Activated CD4-positive, alpha-beta T cell treated with anti-CD3 and anti-CD28 coated beads for 4 hours (primary cell): ENCODE measurements at regions not wholly inside any gene's neighbourhood (a gene's known extent, or its start where the extent isn't known, plus 50 kb on each side); places are given as distances from the start of the nearest gene placed in this dataset.

Source experiments
- DNase-seq, 2 donors: peaks; one replicate each; pipeline ENCODE4 v3.0.0-alpha.2; 2020

- no peak for DNase-seq
Observed at GRCh38 chr2:82576656-82577055, 1882.4 kb downstream of the SUCLG1 start.

DNA sequence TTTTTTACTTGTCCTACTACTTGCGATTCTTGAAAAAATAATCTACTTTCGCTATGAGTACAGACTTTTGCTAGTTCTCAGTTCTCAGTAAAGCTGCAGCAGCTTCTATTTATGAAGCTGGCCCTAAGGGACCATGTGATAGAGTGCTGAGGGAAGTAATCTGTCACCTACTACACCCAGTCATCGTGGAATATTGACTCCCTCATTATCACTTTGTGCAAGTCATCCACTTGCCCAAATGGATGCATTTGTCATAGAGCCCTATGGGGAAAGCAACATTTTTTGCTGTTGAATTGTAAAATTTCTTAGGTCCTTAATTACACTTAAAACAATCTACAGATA is 1919.8 kb downstream of the SUCLG1 start:
- DNase-seq, result no peak

- DNase-seq, result no peak
Observed at GRCh38 chr2:82538590-82539279, 1920.3 kb downstream of the SUCLG1 start.

DNA sequence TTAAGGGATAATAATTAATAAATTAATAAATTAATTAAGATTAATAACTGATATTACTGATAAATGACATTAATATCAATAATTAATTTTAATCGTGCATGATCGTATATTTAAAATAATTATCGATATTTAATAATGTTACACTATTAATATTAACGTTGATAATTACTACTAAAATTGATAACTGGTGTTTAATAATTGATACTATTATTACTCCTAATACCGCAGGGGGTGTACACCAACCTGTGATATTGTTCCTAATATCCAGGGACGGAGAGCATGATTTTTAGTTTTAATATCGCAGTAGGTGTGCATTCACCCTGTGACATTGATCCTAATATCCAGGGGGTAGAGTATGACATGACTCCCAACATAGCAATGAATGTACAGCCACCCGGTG is 1930.8 kb downstream of the SUCLG1 start:
- DNase-seq, result no peak

GRCh38 chr2:82527124-82527523 is 1932.0 kb downstream of the SUCLG1 start:
- DNase-seq, result no peak

DNA sequence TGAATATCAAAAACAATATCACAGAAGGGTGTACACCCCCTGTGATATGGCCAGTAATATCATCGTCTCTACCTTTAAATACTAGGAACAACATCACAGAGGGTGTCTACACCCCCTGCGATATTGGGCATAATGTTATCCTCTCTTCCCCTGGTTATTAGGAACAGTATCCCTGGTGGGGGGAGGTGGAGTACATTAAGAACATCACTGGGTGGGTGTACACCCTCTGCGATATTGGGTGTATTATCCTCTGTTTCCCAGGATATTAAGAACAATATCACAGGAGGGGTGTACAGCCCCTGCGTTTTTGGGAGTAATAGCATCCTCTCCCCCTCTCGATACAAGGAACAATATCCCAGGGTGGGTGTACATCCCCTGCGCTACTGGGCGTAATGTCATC is 1932.8 kb downstream of the SUCLG1 start:
- DNase-seq, result no peak

DNA sequence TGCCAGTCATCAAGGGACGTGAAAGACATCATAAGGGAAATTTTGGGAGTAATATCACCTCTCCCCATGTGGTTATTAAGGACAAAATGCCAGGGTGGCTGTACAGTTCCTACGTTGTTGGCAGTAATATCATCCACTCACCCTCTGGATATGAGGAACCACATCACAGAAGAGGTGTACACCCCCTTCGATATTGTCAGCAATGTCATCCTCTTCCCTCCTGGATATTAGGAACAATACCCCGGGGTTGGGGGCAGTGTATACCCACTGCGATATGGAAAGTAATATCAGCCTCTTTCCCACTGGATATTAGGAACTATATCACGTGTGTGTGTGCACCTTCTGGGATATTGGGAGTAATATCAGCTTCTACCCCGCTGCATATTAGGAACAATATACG is 1933.3 kb downstream of the SUCLG1 start:
- no peak for DNase-seq

DNA sequence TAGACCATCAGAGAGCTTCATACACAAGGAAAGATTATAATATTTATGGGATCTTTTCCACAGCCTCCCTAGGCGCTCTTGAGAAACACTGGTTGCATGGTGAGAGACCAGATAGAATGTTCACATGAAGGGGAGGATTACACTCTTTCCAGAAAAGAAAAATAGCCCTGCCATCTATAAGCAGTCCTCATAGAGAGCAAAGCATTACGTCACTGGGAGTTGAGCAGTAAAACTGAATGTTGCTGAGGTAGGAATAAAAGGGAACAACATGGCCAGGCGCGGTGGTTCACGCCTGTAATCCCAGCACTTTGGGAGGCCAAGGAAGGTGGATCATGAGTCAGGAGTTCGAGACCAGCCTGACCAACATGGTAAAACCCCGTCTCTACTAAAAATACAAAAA is 1934.3 kb downstream of the SUCLG1 start:
- DNase-seq, result no peak

DNA sequence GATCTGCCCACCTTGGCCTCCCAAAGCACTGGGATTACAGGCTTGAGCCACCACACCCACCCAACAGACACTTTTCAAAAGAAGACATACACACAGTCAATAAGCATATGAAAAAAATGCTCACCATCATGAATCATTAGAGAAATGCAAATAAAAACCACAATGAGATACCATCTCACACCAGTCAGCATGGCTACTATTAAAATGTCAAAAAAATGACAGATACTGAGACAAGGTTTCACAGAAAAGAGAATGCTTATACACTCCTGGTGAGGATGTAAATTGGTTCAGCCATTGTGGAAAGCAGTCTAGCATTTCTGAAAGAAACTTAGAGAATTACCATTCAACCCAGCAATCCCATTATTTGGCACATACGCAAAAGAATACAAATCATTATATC is 1947.2 kb downstream of the SUCLG1 start:
- no peak for DNase-seq

- DNase-seq, result no peak
Observed at GRCh38 chr2:82508702-82509101, 1950.4 kb downstream of the SUCLG1 start.

GRCh38 chr2:82507657-82508056 is 1951.4 kb downstream of the SUCLG1 start:
- DNase-seq, result no peak

DNA sequence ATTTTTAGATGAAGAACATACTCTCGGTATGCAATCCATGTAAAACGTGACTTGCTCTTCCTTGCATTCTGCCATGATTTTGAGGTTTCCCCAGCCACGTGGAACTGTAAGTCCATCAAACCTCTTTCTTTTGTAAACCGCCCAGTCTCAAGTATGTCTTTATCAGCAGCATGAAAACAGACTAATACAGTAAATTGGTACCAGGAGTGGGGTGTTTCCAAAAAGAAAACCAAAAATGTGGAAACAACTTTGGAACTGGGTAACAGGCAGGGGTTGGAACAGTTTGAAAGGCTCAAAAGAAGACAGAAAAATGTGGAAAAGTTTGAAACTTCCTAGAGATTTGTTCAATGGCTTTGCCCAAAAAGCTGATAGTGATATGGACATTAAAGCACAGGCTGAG is 1957.9 kb downstream of the SUCLG1 start:
- DNase-seq, result no peak

- DNase-seq, result no peak
Observed at GRCh38 chr2:82498777-82499443, 1960.2 kb downstream of the SUCLG1 start.

DNA sequence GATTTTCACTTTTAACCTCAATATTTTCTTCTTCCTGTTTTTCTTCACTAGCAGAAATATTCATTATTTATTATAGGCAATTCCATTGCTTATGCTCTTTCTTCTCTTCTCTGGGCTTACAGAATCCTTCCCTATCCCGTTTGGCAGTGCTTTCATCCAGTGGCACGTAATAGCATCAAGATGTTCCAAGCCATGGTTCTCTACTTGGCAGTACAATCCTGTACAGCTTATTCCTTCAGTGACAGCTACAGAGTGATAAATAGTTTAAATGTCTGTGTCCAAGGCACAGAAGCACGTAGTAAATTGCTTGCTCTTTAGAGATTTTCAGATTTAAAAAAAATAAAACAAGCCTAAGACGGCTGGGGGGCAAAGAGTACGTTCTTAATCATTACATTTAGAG is 1964.3 kb downstream of the SUCLG1 start:
- no peak for DNase-seq

GRCh38 chr2:82491591-82491990 is 1967.5 kb downstream of the SUCLG1 start:
- no peak for DNase-seq

DNA sequence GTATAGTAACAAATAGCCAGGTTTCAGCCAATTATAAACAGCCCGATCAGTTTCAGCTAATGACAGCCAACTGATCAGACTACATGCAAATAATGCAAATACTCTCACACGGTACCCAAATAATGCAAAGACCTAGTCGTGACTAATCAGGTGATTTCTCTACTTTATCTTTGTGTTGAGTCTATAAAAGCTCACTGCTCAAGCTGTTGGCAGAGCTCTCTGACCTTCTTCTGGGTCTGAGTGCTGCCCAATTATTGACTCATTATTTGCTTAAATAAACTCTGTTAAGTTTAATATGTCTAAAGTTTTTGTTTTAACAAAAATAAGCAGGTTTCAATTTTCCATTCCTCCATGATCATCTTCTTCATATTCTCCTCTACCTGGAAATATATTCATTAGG is 1971.7 kb downstream of the SUCLG1 start:
- no peak for DNase-seq

GRCh38 chr2:82485701-82486100 is 1973.4 kb downstream of the SUCLG1 start:
- no peak for DNase-seq

DNA sequence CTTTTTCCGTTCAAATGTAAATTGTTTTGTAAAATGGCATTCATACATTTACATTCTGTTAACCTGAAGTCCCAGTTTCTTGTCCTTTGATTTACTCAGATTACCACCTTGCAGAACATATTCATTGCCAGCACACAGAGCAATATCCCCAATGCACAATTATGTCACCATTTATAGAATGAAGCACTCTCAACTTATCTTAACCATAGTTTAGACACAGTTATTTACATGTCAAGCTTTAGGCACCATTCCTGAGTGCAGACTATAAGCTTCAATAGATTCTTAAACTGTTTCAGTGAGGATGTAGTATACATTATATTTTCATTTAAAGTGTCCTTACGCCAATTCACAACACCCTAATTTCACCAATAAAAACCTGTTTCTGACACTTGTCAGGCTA is 1977.9 kb downstream of the SUCLG1 start:
- no peak for DNase-seq

- DNase-seq, result no peak
Observed at GRCh38 chr2:82478641-82479040, 1980.4 kb downstream of the SUCLG1 start.

DNA sequence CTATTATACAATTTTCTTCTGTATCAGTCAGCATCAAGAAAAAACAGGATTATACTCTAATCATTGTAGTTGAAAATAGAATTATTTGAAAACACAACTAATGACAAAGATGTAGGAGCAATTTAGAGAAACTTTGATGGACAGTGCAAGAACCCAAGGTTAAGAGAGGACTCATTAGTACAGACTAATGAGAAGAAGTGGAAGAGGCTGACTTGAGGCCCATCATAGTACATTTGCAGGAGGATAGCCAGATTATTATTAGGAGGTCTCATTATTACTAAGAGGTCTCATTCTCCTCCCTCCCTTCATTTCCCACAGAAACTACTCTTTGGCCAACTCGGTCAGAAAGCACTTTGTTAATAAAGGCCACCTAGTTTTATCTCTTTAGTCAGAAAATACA is 1983.0 kb downstream of the SUCLG1 start:
- DNase-seq, result no peak

DNA sequence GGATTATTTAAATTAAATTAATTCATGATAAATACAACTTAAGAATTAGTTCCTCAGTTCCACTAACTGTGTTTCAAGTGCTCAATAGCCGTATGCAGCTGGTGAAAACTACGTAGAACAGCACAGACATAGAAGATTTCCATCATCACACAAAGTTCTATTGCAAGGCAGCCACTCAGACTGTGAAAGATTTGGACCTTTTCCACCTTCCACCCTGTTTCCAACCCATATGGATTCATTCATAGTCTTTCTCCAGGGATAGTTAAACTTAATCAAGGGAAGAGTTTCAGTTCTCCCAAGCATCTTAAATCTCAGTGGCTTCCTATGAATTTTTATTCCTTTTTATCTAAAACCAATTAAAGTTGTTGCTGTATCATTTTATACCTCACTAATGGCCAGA is 2030.8 kb downstream of the SUCLG1 start:
- no peak for DNase-seq

DNA sequence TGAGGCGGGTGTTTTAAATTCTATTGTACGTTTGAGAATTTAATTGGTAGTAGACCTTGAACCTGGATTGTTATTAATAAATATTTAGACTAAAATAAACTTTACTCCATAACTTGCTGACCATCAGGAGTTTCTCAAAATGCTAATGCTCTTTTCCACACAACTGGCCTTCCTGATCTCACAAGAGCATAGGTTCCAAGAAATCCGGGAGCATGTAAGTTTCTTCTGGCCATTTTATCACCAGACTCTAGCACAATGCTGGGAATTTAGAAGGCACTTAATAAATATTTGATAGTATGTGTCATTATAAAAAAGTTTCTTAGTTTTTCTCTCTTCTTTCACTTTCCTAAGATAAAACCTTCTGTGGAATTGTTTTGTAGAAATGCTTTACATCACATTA is 2047.1 kb downstream of the SUCLG1 start:
- DNase-seq, result no peak

GRCh38 chr2:82411071-82411470 is 2048.0 kb downstream of the SUCLG1 start:
- DNase-seq, result no peak

GRCh38 chr2:82395531-82395930 is 2063.5 kb downstream of the SUCLG1 start:
- no peak for DNase-seq

GRCh38 chr2:82391386-82391785 is 2067.7 kb downstream of the SUCLG1 start:
- DNase-seq, result no peak
